Thoracic aorta (tissue), 2 donors: ENCODE measurements at regions not wholly inside any gene's neighbourhood (a gene's known extent, or its start where the extent isn't known, plus 50 kb on each side); places are given as distances from the start of the nearest gene placed in this dataset.

ENCODE experiments used
- ATAC-seq: fragments of 150-250 bp; one replicate; pipeline ENCODE4 v1.8.0; 2017; ENCODE audit warnings: low read depth; ENCODE audit not compliant: insufficient number of reproducible peaks, low FRiP score
- DNase-seq: peaks from one replicate; pipeline ENCODE4 v3.0.0-alpha.2; 2020; ENCODE audit warnings: low spot score
- H3K27ac ChIP-seq, 2 donors: fragments of 200-600 bp; sonication (generic); 1 replicate in 1 of 2; 2 replicates in 1 of 2; pipeline ENCODE4 v1.5.1; 2016; ENCODE audit warnings: mild to moderate bottlenecking in 2 of 2, moderate library complexity in 2 of 2
- H3K27me3 ChIP-seq: fragments of 200-600 bp; sonication (generic); replicated peaks from 2 replicates; pipeline ENCODE4 v1.6.0; 2016; ENCODE audit warnings: mild to moderate bottlenecking; ENCODE audit not compliant: insufficient read depth
- H3K36me3 ChIP-seq: fragments of 200-600 bp; sonication (generic); one replicate; pipeline ENCODE4 v1.5.1; 2016
- H3K4me1 ChIP-seq, 2 donors: fragments of 200-600 bp; sonication (generic); 1 replicate in 1 of 2; 2 replicates in 1 of 2; pipeline versions ENCODE4 v1.5.1 to v1.6.0; 2016; ENCODE audit warnings: low read depth in 2 of 2, mild to moderate bottlenecking in 1 of 2; ENCODE audit not compliant: control insufficient read depth in 1 of 2
- H3K4me3 ChIP-seq: fragments of 200-600 bp; sonication (generic); 2 replicates; pipeline ENCODE4 v1.5.1; 2016; ENCODE audit warnings: mild to moderate bottlenecking
- H3K9me3 ChIP-seq: fragments of 200-600 bp; sonication (generic); 2 replicates; pipeline ENCODE4 v1.5.1; 2016
- CTCF ChIP-seq: fragments of 200-600 bp; sonication (generic); IDR thresholded peaks from one replicate; pipeline ENCODE4 v1.5.1; 2019; ENCODE audit warnings: antibody characterized with exemption

GRCh38 chr18:42578792-42579191 is 536.7 kb downstream of the RIT2 start:
- Histone ChIP-seq H3K27me3 (no peaks in the 10 kb centered on the region), H3K9me3 (no peaks in the 10 kb centered on the region), H3K36me3 (no peaks in the 10 kb centered on the region), H3K27ac (no peak overlapping the region), H3K4me3 (no peak overlapping the region), H3K4me1 (no peaks in the 10 kb centered on the region)
- TF ChIP-seq CTCF: no peak
- ATAC-seq (no peak), DNase-seq (no peak)

GRCh38 chr18:42582266-42582665 is 533.2 kb downstream of the RIT2 start:
- TF ChIP-seq CTCF: no peak
- Histone ChIP-seq H3K4me1 (no peaks in the 10 kb centered on the region), H3K4me3 (no peak overlapping the region), H3K9me3 (no peaks in the 10 kb centered on the region), H3K27ac (no peak overlapping the region), H3K36me3 (no peaks in the 10 kb centered on the region), H3K27me3 (no peaks in the 10 kb centered on the region)
- ATAC-seq (no peak), DNase-seq (no peak)

- Histone ChIP-seq H3K27ac (no peak overlapping the region), H3K27me3 (no peaks in the 10 kb centered on the region), H3K36me3 (no peaks in the 10 kb centered on the region), H3K4me1 (no peaks in the 10 kb centered on the region), H3K4me3 (no peak overlapping the region), H3K9me3 (no peaks in the 10 kb centered on the region)
- TF ChIP-seq CTCF: no peak
- DNase-seq: no peak
- no peak for ATAC-seq
Measured at GRCh38 chr18:42583283-42583731, 532.2 kb downstream of the RIT2 start.

GRCh38 chr18:42586601-42587000 is 528.9 kb downstream of the RIT2 start:
- no peak overlapping the region for H3K27ac ChIP-seq
- TF ChIP-seq CTCF: no peak
- ATAC-seq (no peak), DNase-seq (no peak)
- H3K4me1 ChIP-seq: no peaks in the 10 kb centered on the region
- no peak overlapping the region for H3K4me3 ChIP-seq
- H3K9me3 ChIP-seq: no peaks in the 10 kb centered on the region
- no peaks in the 10 kb centered on the region for H3K27me3 ChIP-seq
- H3K36me3 ChIP-seq: no peaks in the 10 kb centered on the region

- no peaks in the 10 kb centered on the region for H3K27me3 ChIP-seq
- no peaks in the 10 kb centered on the region for H3K9me3 ChIP-seq
- H3K4me3 ChIP-seq: no peak overlapping the region
- no peak for DNase-seq
- H3K27ac ChIP-seq: no peak overlapping the region
- no peak for ATAC-seq
- no peaks in the 10 kb centered on the region for H3K36me3 ChIP-seq
- no peak for TF ChIP-seq CTCF
- H3K4me1 ChIP-seq: no peaks in the 10 kb centered on the region
Measured at GRCh38 chr18:42588786-42589185, 526.7 kb downstream of the RIT2 start.
